Upper lobe of right lung (tissue), 1 donor: ENCODE measurements at regions not wholly inside any gene's neighbourhood (a gene's known extent, or its start where the extent isn't known, plus 50 kb on each side); places are given as distances from the start of the nearest gene placed in this dataset.
"Not testable (repeated sequence)": the region's sequence is repeated elsewhere in the genome, so short reads cannot be mapped to it uniquely, and the experiment has no call there.

Experiments used
- ATAC-seq: fragments of 200-7000 bp; cut with Tn5 transposase; one replicate; pipeline ENCODE4 v1.9.1; 2020; ENCODE audit warnings: mild to moderate bottlenecking, moderate library complexity
- DNase-seq: peaks from one replicate; pipeline ENCODE4 v3.0.0-alpha.2; 2020
- H3K27ac ChIP-seq: fragments of 200-600 bp; one replicate; pipeline ENCODE4 v1.8.0; 2022
- H3K27me3 ChIP-seq: fragments of 200-600 bp; one replicate; pipeline ENCODE4 v1.8.0; 2022; ENCODE audit warnings: mild to moderate bottlenecking
- H3K36me3 ChIP-seq: fragments of 200-600 bp; one replicate; pipeline ENCODE4 v1.8.0; 2022
- H3K4me1 ChIP-seq: fragments of 200-600 bp; one replicate; pipeline ENCODE4 v1.8.0; 2022
- H3K4me3 ChIP-seq: fragments of 200-600 bp; one replicate; pipeline ENCODE4 v1.8.0; 2022; ENCODE audit warnings: mild to moderate bottlenecking
- H3K9me3 ChIP-seq: fragments of 200-600 bp; one replicate; pipeline ENCODE4 v1.8.0; 2022
- intact Hi-C: fragments of 100-400 bp; cut with DNase I; formaldehyde crosslinking; loops from one replicate; pipeline ENCODE4 v1.11.0; 2022
- TF ChIP-seq, protein P1 (sequence below): fragments of 200-600 bp; IDR thresholded peaks from one replicate; pipeline ENCODE4 v1.8.0; 2022; ENCODE audit warnings: antibody characterized with exemption
- donor health status: DM: no; HTN: yes; CAD: no; lungs with severe emphysema.

DNA sequence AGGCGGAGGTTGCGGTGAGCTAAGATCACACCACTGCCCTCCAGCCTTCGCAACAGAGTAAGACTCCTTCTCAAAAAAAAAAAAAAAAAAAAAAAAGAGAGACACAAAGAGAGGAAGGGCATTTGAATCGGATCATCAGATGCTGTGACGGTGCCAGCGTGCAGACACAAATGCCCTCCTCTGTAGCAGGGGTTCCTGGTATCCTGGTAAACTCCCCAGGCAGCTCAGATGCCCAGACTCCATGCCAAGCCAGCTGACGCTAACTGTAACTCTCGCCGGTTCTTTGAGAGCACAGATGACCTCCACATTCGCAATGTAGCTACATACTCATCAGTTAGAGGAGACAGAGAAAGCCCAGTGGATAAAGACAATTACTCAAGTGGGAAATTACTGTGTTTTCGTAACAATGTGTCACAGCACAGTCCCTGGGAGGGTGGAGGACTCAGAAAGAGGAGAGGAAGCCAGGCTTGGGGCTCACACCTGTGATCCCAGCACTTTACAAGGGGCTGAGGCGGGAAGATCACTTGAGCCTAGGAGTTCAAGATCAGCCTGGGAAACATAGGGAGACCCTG, 153.1 kb downstream of the BRD1 start:
- no peaks in the 10 kb centered on the region for H3K36me3 ChIP-seq
- no peak overlapping the region for H3K27ac ChIP-seq
- intact Hi-C loops, result no loop called here
- peaks cover 5% of the 10 kb centered on the region for H3K4me1 ChIP-seq
- no peak for ATAC-seq
- TF ChIP-seq, protein P1, sequence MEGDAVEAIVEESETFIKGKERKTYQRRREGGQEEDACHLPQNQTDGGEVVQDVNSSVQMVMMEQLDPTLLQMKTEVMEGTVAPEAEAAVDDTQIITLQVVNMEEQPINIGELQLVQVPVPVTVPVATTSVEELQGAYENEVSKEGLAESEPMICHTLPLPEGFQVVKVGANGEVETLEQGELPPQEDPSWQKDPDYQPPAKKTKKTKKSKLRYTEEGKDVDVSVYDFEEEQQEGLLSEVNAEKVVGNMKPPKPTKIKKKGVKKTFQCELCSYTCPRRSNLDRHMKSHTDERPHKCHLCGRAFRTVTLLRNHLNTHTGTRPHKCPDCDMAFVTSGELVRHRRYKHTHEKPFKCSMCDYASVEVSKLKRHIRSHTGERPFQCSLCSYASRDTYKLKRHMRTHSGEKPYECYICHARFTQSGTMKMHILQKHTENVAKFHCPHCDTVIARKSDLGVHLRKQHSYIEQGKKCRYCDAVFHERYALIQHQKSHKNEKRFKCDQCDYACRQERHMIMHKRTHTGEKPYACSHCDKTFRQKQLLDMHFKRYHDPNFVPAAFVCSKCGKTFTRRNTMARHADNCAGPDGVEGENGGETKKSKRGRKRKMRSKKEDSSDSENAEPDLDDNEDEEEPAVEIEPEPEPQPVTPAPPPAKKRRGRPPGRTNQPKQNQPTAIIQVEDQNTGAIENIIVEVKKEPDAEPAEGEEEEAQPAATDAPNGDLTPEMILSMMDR, result no peak
- H3K27me3 ChIP-seq, result peaks cover 38% of the 10 kb centered on the region
- no peak overlapping the region for H3K4me3 ChIP-seq
- no peaks in the 10 kb centered on the region for H3K9me3 ChIP-seq
- no peak for DNase-seq

DNA sequence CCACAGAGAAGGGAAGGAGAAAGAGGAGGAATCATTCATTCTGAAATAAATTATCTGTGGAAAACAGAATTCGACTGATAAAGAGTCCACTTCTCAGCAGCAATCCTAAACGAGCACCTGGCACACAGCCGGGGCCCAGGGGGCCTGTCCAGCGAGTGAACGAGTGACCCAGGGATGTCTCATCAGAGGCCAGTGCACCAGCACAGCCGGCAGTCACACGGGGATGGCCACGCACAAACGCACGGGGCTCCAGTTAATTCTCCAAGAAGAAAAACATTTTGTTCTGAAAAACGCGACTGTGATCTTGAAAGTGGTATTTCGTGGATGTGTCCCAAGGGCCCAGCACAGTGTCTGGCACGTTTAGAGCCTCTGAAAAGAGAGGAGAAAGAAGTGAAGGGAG, 154.6 kb downstream of the BRD1 start:
- Histone ChIP-seq H3K4me3 (no peak overlapping the region), H3K27ac (no peak overlapping the region), H3K36me3 (no peaks in the 10 kb centered on the region), H3K4me1 (peaks cover 5% of the 10 kb centered on the region), H3K27me3 (peaks cover 35% of the 10 kb centered on the region), H3K9me3 (no peaks in the 10 kb centered on the region)
- ATAC-seq, result no peak
- no peak for DNase-seq
- TF ChIP-seq, protein P1, result no peak
- intact Hi-C loops, result no loop called here

DNA sequence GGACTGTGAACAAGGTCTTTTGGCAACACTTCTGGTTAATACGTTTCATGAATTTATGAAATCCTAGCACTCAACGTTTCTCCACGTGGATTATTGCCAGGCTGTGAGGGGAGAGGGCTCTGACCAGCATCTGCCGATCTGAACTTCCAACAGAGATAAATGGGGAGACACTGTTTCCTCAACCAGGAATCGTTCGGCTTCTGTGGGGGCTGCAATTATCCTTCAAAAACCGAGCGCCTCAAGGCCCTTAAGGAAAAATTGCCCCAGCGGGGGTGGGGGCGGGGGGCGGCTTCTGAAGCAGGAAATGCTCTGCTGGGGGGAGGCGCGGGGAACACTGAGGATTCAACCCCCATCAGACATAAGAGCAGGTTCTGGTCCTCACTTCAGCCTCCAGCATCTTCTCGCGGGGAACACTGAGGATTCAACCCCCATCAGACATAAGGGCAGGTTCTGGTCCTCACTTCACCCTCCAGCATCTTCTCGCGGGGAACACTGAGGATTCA, 155.6 kb downstream of the BRD1 start:
- no peak for DNase-seq
- intact Hi-C loops, result no loop called here
- ATAC-seq, result no peak
- no peak overlapping the region for H3K4me3 ChIP-seq
- H3K36me3 ChIP-seq, result no peaks in the 10 kb centered on the region
- no peak overlapping the region for H3K27ac ChIP-seq
- no peaks in the 10 kb centered on the region for H3K9me3 ChIP-seq
- TF ChIP-seq, protein P1, result no peak
- peaks cover 32% of the 10 kb centered on the region for H3K27me3 ChIP-seq
- peaks cover 5% of the 10 kb centered on the region for H3K4me1 ChIP-seq

DNA sequence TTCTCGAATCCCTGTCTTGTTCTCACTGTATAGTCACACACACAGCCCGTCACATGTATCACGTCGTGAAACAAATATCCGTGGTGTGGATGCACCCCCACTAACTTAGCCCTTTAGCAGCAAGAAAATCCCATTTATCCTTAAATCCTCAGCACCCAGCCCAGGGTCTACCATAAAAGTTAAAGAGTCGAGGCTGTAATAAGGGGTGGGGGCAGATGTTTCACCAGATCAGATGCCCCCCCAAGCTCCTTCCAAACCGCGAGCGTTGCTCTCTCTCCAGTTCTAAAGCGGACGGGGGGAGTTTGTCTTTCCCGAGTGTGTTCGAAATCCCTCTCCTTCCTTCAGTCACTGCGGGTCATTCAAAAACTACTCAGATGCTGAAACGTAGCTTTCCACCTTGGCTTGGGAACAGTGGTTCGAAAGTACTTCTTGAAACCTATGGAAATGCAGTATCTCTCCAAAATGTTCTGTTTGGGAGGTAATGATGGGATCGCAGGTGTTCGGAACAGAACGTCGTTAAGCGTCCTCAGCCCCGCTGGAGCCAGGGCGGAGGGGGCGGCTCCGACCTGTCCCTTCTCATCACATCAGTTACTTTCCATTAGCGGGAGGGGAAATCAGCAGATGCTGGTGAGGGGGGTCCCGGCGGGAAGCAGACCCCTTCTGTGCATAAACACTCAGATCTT, 156.2 kb downstream of the BRD1 start:
- peak; percentile 29 for DNase-seq
- peaks cover 5% of the 10 kb centered on the region for H3K4me1 ChIP-seq
- H3K36me3 ChIP-seq, result no peaks in the 10 kb centered on the region
- no peaks in the 10 kb centered on the region for H3K9me3 ChIP-seq
- TF ChIP-seq, protein P1, result no peak
- no peak for ATAC-seq
- intact Hi-C loops, result no loop called here
- peak overlapping the region; percentile 36 for H3K4me3 ChIP-seq
- peaks cover 32% of the 10 kb centered on the region for H3K27me3 ChIP-seq
- no peak overlapping the region for H3K27ac ChIP-seq

DNA sequence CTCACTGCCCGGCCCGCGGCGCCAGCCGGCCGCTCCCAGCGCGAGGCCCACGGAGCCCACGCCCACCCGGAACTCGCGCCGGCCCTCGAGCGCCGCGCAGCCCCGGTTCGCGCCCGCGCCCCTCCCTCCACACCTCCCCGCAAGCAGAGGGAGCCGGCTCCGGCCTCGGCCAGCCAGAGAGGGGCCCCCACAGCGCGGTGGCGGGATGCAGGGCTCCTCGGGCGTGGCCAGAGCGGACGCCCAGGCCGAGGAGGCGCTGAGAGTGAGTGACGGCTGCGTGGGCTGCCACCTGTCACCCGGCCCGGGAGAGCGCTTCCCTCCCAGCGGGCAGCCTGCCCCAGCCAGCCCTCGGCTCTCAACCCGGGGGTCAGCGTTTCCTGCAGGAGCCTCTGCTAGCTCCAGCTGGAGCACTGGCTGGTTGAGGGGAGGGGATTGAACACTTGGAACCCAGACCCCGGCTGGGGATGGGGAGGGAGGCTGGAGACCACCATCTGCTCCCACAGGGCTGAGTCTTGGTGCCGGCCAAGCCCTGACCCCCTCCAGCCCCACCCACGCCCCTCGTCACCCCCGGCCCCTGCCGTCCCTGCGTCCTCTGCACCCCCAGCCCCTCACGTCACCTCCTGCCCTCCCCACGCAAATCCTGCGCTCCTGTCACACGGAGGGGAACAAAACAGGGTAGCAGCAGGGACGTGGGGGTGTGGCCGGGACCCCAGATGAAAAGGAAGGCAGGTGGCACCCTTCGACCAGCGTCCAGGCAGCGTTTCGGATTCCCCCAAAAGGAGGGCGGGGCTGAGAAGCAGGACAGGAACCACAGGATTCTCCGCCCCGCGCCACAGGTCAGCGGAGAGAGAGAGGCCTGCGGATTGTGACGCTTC, 157.0 kb downstream of the BRD1 start:
- H3K9me3 ChIP-seq, result no peaks in the 10 kb centered on the region
- H3K4me1 ChIP-seq, result peaks cover 5% of the 10 kb centered on the region
- DNase-seq (peak; percentile 75), ATAC-seq (peak; percentile 76)
- H3K4me3 ChIP-seq, result peak overlapping the region; percentile 36
- H3K27ac ChIP-seq, result no peak overlapping the region
- intact Hi-C loops, result no loop called here
- H3K27me3 ChIP-seq, result peaks cover 32% of the 10 kb centered on the region
- no peaks in the 10 kb centered on the region for H3K36me3 ChIP-seq
- TF ChIP-seq, protein P1, result no peak

DNA sequence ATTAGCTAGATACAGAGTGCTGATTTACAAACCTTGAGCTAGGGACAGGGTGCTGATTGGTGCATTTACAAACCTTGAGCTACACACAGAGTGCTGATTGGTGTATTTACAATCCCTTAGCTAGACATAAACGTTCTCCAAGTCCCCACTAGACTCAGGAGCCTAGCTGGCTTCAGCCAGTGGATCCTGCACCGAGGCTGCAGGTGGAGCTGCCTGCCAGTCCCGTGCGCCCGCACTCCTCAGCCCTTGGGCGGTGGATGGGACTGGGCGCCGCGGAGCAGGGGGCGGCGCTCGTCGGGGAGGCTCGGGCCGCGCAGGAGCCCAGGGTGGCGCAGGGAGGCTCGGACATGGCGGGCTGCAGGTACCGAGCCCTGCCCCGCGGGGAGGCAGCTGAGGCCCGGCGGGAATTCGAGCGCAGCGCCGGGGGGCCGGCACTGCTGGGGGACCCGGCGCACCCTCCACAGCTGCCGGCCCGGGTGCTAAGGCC, 157.7 kb downstream of the BRD1 start:
- H3K27ac ChIP-seq, H3K36me3 ChIP-seq, H3K9me3 ChIP-seq, intact Hi-C loops, H3K4me1 ChIP-seq: not testable (repeated sequence)
- Histone ChIP-seq H3K4me3 (peak overlapping the region; percentile 3), H3K27me3 (peaks cover 32% of the 10 kb centered on the region)
- ATAC-seq (peak; percentile 7), DNase-seq (peak; percentile 46)

DNA sequence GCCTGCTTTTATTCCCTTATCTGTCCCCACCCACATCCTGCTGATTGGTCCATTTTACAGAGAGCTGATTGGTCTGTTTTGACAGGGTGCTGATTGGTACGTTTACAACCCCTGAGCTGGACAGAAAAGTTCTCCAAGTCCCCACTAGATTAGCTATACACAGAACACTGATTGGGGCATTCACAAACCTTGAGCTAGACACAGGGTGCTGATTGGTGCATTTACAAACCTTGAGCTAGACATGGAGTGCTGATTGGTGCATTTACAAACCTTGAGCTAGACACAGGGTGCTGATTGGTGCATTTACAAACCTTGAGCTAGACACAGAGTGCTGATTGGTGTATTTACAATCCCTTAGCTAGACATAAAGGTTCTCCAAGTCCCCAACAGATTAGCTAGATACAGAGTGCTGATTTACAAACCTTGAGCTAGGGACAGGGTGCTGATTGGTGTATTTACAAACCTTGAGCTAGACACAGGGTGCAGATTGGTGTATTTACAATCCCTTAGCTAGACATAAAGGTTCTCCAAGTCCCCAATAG, 158.2 kb downstream of the BRD1 start:
- H3K4me3 ChIP-seq, H3K9me3 ChIP-seq, ATAC-seq, DNase-seq, H3K36me3 ChIP-seq, H3K4me1 ChIP-seq, H3K27ac ChIP-seq, intact Hi-C loops: not testable (repeated sequence)
- peaks cover 32% of the 10 kb centered on the region for H3K27me3 ChIP-seq
